ENCODE measurements at regions not wholly inside any gene's neighbourhood (a gene's known extent, or its start where the extent isn't known, plus 50 kb on each side); places are given as distances from the start of the nearest gene placed in this dataset.

DNA sequence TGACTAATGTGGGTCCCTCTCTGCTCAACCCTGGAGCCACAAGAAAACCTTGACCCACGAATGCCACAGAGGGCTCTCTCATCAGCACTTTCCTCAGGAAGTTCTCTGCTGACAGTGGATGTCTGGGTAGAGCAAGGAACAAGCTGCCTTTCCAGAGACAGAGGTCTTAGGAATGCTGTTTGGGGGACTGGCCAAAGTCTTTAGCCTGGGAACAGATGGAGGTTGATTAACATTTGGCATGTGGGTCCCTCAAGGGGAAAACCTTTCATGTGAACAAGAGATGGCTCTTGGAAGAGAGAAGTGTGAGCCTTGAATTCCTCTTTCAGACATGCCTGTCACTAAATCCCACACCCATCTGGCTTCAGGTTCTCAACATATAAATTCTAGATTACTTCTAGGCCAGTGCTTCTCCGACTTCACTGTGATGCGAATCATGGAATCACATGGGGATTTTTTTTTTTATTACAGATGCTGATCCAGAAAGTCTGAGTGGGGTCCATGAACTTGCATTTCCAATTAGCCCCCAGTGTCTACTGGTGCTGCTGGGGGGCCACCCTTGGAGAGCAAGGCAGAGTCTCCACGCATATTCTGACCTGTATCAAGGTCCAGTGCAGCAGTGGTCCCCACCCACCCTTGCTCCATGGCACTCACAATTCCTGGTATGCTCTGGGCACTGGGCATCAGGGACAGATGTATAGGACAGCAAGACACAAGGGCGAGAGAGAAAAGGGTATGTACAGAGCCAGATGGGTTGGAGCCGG, 360.4 kb downstream of the CXCL12 start:
- no peaks in the 10 kb centered on the region for H3K27me3 ChIP-seq (ENCODE audit: insufficient read depth)
- ChIA-PET POLR2A (no interaction called here), CTCF (interaction anchor here (1.5 kb wide), 1 partner anchor 11 kb away, joined by 3 read pairs; no protein-coding TSS in a partner anchor)
- no peaks in the 10 kb centered on the region for H3K9me2 ChIP-seq
- no peaks in the 10 kb centered on the region for H3K4me1 ChIP-seq (ENCODE audit: control insufficient read depth in 1 of 2, insufficient read depth in 2 of 2, low read depth in 1 of 2, low read length in 1 of 2)
- H3K4me2 ChIP-seq: no peak overlapping the region
- no peaks in the 10 kb centered on the region for H3K9me3 ChIP-seq
- 45% methylated on average over 6 of the region's 6 CpGs for WGBS (ENCODE audit: low lambda C conversion rate)
- H3K36me3 ChIP-seq (replicated peaks in 1 of 2; ENCODE audit: control insufficient read depth in 1 of 2, insufficient read depth in 2 of 2, low read length in 1 of 2): no peaks in the 10 kb centered on the region
- no peaks in the 10 kb centered on the region for H4K20me1 ChIP-seq (ENCODE audit: insufficient read depth)
- DNase-seq: no peak
- no peaks in the 10 kb centered on the region for H3K79me2 ChIP-seq (ENCODE audit: insufficient read depth)
- TF ChIP-seq MAX (IDR thresholded peaks at IDR 0.05; ENCODE audit: low read depth) (no peak), RAD21 (IDR thresholded peaks at IDR 0.05; ENCODE audit: low read length) (no peak)
- no peak overlapping the region for H3K27ac ChIP-seq (ENCODE audit: low read depth in 2 of 2, low read length in 1 of 2)
- H3K4me3 ChIP-seq (ENCODE audit: low read depth in 2 of 2, low read length in 1 of 2): no peak overlapping the region
- no peaks in the 10 kb centered on the region for H3F3A ChIP-seq (replicated peaks; ENCODE audit: insufficient read depth)
- no peak overlapping the region for H3K9ac ChIP-seq
- H2AFZ ChIP-seq (ENCODE audit: low read depth): no peak overlapping the region

DNA sequence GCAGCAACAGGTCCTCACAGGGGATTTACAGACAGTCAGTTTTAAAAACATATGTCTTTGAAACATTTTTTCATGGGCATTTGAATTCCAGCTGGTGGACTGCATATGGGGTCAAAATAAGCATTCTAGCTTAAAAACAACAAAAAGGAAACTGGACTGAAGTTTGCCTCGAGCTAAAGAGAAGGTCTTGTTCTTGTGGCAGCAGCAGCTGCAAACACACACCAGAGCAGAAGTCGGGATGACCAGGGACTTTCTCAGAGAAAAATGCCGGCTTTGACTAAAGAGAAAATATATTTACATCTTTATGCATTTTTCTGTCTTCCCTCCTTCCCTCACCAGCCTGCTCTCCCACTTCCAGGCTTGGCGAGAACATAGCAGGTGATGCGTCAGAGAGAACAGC, 361.4 kb downstream of the CXCL12 start:
- Histone ChIP-seq H3K36me3 (replicated peaks in 1 of 2; ENCODE audit: control insufficient read depth in 1 of 2, insufficient read depth in 2 of 2, low read length in 1 of 2) (no peaks in the 10 kb centered on the region), H3K9me3 (no peaks in the 10 kb centered on the region), H3K4me1 (ENCODE audit: control insufficient read depth in 1 of 2, insufficient read depth in 2 of 2, low read depth in 1 of 2, low read length in 1 of 2) (no peaks in the 10 kb centered on the region), H3K4me3 (ENCODE audit: low read depth in 2 of 2, low read length in 1 of 2) (no peak overlapping the region), H3F3A (replicated peaks; ENCODE audit: insufficient read depth) (no peaks in the 10 kb centered on the region), H3K27me3 (ENCODE audit: insufficient read depth) (no peaks in the 10 kb centered on the region), H3K9me2 (no peaks in the 10 kb centered on the region), H3K79me2 (ENCODE audit: insufficient read depth) (no peaks in the 10 kb centered on the region), H3K9ac (no peak overlapping the region), H2AFZ (ENCODE audit: low read depth) (no peak overlapping the region), H3K27ac (ENCODE audit: low read depth in 2 of 2, low read length in 1 of 2) (no peak overlapping the region), H4K20me1 (ENCODE audit: insufficient read depth) (no peaks in the 10 kb centered on the region), H3K4me2 (no peak overlapping the region)
- DNase-seq: no peak
- TF ChIP-seq FOXJ3 (CRISPR knock-in tag; IDR thresholded peaks at IDR 0.05) (no peak), FOSL2 (IDR thresholded peaks at IDR 0.05; ENCODE audit: borderline replicate concordance, low read depth) (no peak), NFIC (IDR thresholded peaks at IDR 0.05; ENCODE audit: borderline replicate concordance) (no peak), POLR2AphosphoS5 (IDR thresholded peaks at IDR 0.05; ENCODE audit: low read depth, low read length) (no peak), CHD2 (IDR thresholded peaks at IDR 0.05; ENCODE audit: low read length, partially characterized antibody) (no peak), MAX (IDR thresholded peaks at IDR 0.05; ENCODE audit: low read depth) (no peak), EZH2phosphoT487 (IDR thresholded peaks at IDR 0.05; ENCODE audit: borderline replicate concordance, low read depth) (no peak), FOXM1 (IDR thresholded peaks at IDR 0.05; ENCODE audit: low read depth) (no peak), RFX5 (IDR thresholded peaks at IDR 0.05; ENCODE audit: low read length) (no peak), IRF3 (IDR thresholded peaks at IDR 0.05; ENCODE audit: low read depth, low read length) (no peak), JUND (IDR thresholded peaks at IDR 0.05) (no peak), MXI1 (IDR thresholded peaks at IDR 0.05; ENCODE audit: low read depth, low read length) (no peak), NRF1 (IDR thresholded peaks at IDR 0.05; ENCODE audit: low read depth, low read length) (no peak), ELF1 (IDR thresholded peaks at IDR 0.05) (no peak)
- TF ChIP-seq, protein P1, sequence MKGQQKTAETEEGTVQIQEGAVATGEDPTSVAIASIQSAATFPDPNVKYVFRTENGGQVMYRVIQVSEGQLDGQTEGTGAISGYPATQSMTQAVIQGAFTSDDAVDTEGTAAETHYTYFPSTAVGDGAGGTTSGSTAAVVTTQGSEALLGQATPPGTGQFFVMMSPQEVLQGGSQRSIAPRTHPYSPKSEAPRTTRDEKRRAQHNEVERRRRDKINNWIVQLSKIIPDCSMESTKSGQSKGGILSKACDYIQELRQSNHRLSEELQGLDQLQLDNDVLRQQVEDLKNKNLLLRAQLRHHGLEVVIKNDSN (IDR thresholded peaks at IDR 0.05; ENCODE audit: borderline replicate concordance, low read depth): no peak
- 45% methylated on average over 5 of the region's 5 CpGs for WGBS (ENCODE audit: low lambda C conversion rate)
- POLR2A ChIA-PET: no interaction called here
- CTCF ChIA-PET: no interaction called here
